HFFc6 (cell line): ENCODE measurements at regions not wholly inside any gene's neighbourhood (a gene's known extent, or its start where the extent isn't known, plus 50 kb on each side); places are given as distances from the start of the nearest gene placed in this dataset.
"Not testable (repeated sequence)": the region's sequence is repeated elsewhere in the genome, so short reads cannot be mapped to it uniquely, and the experiment has no call there.

ENCODE experiments used
- DNase-seq: peaks from one replicate; pipeline ENCODE4 v3.0.0-alpha.2; 2018
- H3K27ac Mint-ChIP-seq: 2 replicates; pipeline ENCODE4 v1.8.0; 2020; ENCODE audit warnings: mild to moderate bottlenecking, mixed read lengths
- H3K27me3 Mint-ChIP-seq: 2 replicates; pipeline ENCODE4 v1.8.0; 2021; ENCODE audit warnings: mild to moderate bottlenecking, moderate library complexity, mixed read lengths; ENCODE audit not compliant: insufficient read depth
- H3K36me3 Mint-ChIP-seq: 2 replicates; pipeline ENCODE4 v1.8.0; 2021; ENCODE audit warnings: low read depth, mixed read lengths
- H3K4me1 Mint-ChIP-seq: 2 replicates; pipeline ENCODE4 v1.8.0; 2020; ENCODE audit warnings: low read depth, mixed read lengths
- H3K4me3 Mint-ChIP-seq: 2 replicates; pipeline ENCODE4 v1.8.0; 2020; ENCODE audit warnings: mild to moderate bottlenecking, moderate library complexity, mixed read lengths
- H3K9me3 Mint-ChIP-seq: 2 replicates; pipeline ENCODE4 v1.8.0; 2020; ENCODE audit warnings: mild to moderate bottlenecking, mixed read lengths
- TF ChIP-seq, protein P1 (sequence below): fragments of 200-600 bp; sonication (generic); IDR thresholded peaks from 2 replicates; pipeline ENCODE4 v1.5.0; 2021; ENCODE audit warnings: antibody characterized with exemption, mild to moderate bottlenecking

DNA sequence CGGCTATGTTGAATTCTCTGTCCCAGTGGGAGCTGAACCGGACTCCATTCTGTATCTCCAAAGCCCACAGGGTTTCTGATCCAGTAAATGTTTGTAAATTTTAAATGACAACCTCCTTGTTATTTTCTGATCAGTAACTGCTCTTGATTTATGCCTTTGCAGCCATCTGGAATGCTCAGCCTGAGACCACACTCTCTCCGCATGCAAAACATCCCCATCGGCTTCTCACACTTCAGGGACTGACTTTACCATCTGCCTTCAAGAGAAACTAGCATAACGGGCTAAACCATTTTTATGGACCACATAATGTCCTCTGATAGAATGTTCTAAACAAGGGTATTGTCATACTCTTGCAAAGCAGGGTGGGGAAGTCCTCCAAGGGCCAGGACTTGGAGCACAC, 94.5 kb upstream of the FOXQ1 start:
- no peak for DNase-seq
- Mint-ChIP-seq H3K36me3 (no peaks in the 10 kb centered on the region), H3K4me3 (no peak overlapping the region), H3K4me1 (peaks cover 6% of the 10 kb centered on the region; the same call in 1 of the 2 replicates), H3K9me3 (no peaks in the 10 kb centered on the region), H3K27ac (no peak overlapping the region), H3K27me3 (peaks cover 8% of the 10 kb centered on the region)
- TF ChIP-seq, protein P1, sequence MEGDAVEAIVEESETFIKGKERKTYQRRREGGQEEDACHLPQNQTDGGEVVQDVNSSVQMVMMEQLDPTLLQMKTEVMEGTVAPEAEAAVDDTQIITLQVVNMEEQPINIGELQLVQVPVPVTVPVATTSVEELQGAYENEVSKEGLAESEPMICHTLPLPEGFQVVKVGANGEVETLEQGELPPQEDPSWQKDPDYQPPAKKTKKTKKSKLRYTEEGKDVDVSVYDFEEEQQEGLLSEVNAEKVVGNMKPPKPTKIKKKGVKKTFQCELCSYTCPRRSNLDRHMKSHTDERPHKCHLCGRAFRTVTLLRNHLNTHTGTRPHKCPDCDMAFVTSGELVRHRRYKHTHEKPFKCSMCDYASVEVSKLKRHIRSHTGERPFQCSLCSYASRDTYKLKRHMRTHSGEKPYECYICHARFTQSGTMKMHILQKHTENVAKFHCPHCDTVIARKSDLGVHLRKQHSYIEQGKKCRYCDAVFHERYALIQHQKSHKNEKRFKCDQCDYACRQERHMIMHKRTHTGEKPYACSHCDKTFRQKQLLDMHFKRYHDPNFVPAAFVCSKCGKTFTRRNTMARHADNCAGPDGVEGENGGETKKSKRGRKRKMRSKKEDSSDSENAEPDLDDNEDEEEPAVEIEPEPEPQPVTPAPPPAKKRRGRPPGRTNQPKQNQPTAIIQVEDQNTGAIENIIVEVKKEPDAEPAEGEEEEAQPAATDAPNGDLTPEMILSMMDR, result no peak

DNA sequence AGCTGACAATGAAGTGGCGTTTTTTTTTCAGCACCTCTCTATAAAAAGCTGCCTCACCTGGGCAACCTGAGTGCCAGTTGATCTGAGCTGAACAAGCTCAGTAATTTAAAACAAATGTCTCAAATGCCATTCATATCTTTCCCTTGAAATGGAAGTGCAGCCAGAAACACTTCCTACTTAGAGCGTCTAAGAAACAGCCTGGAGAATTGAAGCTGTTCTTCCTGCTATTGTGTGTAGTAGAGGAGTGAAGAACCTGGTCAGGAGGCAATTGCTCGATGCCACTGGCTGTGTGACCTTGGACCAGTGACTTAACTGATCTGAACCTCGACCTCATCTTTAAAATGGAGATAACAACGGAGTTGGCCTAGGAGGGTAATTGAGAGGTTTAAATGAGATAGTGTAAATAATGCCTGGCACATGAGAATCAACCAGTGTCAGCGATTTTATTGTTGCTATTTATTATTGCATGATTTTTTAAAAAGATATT, 95.4 kb upstream of the FOXQ1 start:
- DNase-seq, result no peak
- Mint-ChIP-seq H3K4me3 (no peak overlapping the region), H3K27ac (no peak overlapping the region), H3K27me3 (peaks cover 8% of the 10 kb centered on the region), H3K4me1 (peaks cover 6% of the 10 kb centered on the region; the same call in 1 of the 2 replicates), H3K9me3 (no peaks in the 10 kb centered on the region), H3K36me3 (no peaks in the 10 kb centered on the region)
- TF ChIP-seq, protein P1, result no peak

DNA sequence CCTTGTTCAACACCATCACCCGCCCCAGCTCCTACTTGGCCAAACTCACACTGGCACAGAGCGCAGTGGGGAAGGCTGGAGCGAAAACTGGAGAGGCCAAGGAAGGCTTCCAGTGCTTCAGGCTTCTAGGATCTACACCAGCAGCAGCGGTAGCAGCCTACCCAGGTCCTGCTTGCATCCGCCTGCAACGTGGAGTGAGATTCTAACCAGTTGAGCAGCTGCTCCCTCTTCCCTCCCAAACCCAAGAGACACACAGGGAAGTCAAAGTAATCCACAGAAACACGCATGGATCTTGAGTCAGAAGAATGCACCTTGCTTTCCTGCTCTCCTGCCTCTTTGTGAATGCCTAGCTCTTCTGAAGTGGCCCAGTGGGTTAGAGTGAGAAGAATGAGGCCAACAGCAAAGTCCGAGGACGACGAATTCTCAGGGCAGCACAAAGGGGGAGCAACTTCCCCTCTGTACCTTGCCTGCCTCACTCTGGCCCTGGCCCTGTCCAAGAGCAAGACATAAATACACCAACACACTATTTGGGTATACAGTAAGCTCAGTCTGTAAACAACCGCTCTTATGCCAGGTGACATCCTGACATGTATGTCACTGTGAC, 95.9 kb upstream of the FOXQ1 start:
- Mint-ChIP-seq H3K27ac (no peak overlapping the region), H3K9me3 (no peaks in the 10 kb centered on the region), H3K36me3 (no peaks in the 10 kb centered on the region), H3K4me1 (peaks cover 6% of the 10 kb centered on the region; the same call in 1 of the 2 replicates), H3K27me3 (peaks cover 8% of the 10 kb centered on the region), H3K4me3 (no peak overlapping the region)
- DNase-seq, result no peak
- TF ChIP-seq, protein P1, result no peak

DNA sequence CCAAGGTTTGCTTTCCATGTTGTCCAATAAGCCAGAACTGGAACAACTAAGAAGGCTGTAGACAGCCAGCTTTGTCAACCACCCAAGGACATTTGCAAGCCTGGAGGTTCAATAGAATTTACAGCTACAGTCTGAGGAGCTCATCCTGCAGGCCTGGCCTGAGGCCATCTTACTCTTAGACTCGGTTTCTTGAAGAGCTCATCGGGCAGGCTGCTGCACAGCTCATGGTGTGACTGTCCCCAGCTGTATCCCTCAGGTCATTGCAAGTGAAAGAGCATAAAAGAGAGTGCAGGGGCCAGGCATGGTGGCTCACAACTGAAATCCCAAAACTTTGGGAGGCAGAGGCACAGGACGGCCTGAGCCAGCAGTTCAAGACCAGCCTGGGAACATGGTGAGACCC, 96.9 kb upstream of the FOXQ1 start:
- Mint-ChIP-seq H3K4me3 (no peak overlapping the region), H3K27me3 (peaks cover 8% of the 10 kb centered on the region), H3K9me3 (no peaks in the 10 kb centered on the region), H3K4me1 (peaks cover 6% of the 10 kb centered on the region; the same call in 1 of the 2 replicates), H3K27ac (no peak overlapping the region), H3K36me3 (no peaks in the 10 kb centered on the region)
- TF ChIP-seq, protein P1, result no peak
- no peak for DNase-seq

- Mint-ChIP-seq H3K4me3 (no peak overlapping the region), H3K27me3 (peaks cover 6% of the 10 kb centered on the region), H3K36me3 (no peaks in the 10 kb centered on the region), H3K9me3 (no peaks in the 10 kb centered on the region), H3K27ac (no peak overlapping the region), H3K4me1 (peaks cover 21% of the 10 kb centered on the region)
- TF ChIP-seq, protein P1, result no peak
- no peak for DNase-seq
Measured at GRCh38 chr6:1212919-1213318, 99.0 kb upstream of the FOXQ1 start.

GRCh38 chr6:1212138-1212537, 99.8 kb upstream of the FOXQ1 start:
- H3K4me1 Mint-ChIP-seq, result peaks cover 21% of the 10 kb centered on the region
- DNase-seq, H3K4me3 Mint-ChIP-seq: not testable (repeated sequence)

DNA sequence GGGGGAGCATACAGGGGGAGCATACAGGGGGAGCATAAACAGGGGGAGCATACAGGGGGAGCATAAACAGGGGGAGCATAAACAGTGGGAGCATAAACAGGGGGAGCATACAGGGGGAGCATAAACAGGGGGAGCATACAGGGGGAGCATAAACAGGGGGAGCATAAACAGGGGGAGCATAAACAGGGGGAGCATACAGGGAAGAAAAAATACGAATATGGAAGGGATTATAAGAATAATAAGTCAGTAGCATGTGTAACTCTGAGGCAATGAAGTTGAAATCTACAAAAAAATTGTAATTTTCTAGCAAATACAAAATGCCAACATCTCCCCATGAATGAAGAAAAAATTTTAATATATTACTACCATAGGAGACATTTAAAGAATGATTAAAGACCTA, 101.3 kb upstream of the FOXQ1 start:
- H3K27me3 Mint-ChIP-seq, H3K9me3 Mint-ChIP-seq, H3K27ac Mint-ChIP-seq, H3K4me3 Mint-ChIP-seq, H3K36me3 Mint-ChIP-seq, DNase-seq: not testable (repeated sequence)
- peaks cover 14% of the 10 kb centered on the region for H3K4me1 Mint-ChIP-seq

More at GRCh38 chr6:1212138-1212537, 99.8 kb upstream of the FOXQ1 start:
- H3K27ac Mint-ChIP-seq, H3K27me3 Mint-ChIP-seq, H3K36me3 Mint-ChIP-seq, H3K9me3 Mint-ChIP-seq: not testable (repeated sequence)
